AG04450 (cell line): ENCODE measurements at regions not wholly inside any gene's neighbourhood (a gene's known extent, or its start where the extent isn't known, plus 50 kb on each side); places are given as distances from the start of the nearest gene placed in this dataset.
A peak's percentile ranks its signal among the peaks of the same experiment; 100 is the strongest.

Source experiments
- CTCF ChIA-PET: fragments of 300-600, 350-600 bp; formaldehyde crosslinking; extraction: SDS; loops from one replicate; lab custom pipeline; 2022; ENCODE audit warnings: antibody characterized with exemption, inconsistent platforms; lab: Charles Lee
- POLR2A ChIA-PET: fragments of 350-600 bp; formaldehyde crosslinking; extraction: SDS; loops from one replicate; lab custom pipeline; 2021; ENCODE audit warnings: antibody characterized with exemption, inconsistent platforms; lab: Yijun Ruan, JAX
- DNase-seq: peaks from one replicate; pipeline ENCODE4 v3.0.0-alpha.2; 2011; ENCODE audit warnings: low read depth, low spot score
- H3K27ac ChIP-seq: one replicate; pipeline ENCODE4 v1.5.1; 2012; ENCODE audit warnings: low read depth, low read length, control low read depth
- H3K27me3 ChIP-seq: one replicate; pipeline ENCODE4 v1.6.0; 2012; ENCODE audit warnings: low read length; ENCODE audit not compliant: control insufficient read depth, insufficient read depth
- H3K4me3 ChIP-seq: 2 replicates; pipeline ENCODE4 v1.5.1; 2011; ENCODE audit warnings: mild to moderate bottlenecking, low read depth, low read length, control low read depth
- H3K9me3 ChIP-seq: 2 replicates; pipeline ENCODE4 v1.5.1; 2012; ENCODE audit warnings: low read length; ENCODE audit not compliant: control insufficient read depth, insufficient read depth
- TF ChIP-seq, protein P1 (sequence below): IDR thresholded peaks from 2 replicates; pipeline ENCODE4 v1.5.1; 2011; ENCODE audit warnings: low read depth, low read length, control low read depth, inconsistent platforms

DNA sequence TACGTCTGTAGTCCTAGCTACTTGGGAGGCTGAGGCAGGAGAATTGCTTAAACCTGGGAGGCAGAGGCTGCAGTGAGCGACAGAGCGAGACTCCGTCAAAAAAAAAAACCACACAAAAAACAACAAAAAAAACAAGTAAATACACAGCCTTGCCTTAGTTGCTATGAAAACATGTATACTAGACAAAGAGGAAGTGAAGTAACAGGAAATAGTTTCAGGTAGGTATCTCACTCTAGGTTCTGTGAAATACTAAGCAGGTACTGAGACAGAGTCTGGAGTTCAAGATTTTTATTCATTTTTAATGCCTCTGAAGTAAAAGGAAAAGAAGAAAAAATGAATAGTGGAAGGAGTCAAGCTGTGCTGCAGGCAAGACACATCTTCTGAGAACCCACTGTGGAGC is 687.9 kb upstream of the RGMB start:
- no peak overlapping the region for H3K27ac ChIP-seq
- H3K9me3 ChIP-seq = no peaks in the 10 kb centered on the region
- H3K4me3 ChIP-seq = no peak overlapping the region
- CTCF ChIA-PET = interaction anchor here (1.2 kb wide), 1 partner anchor 25 kb away, joined by 3 read pairs; no protein-coding TSS in a partner anchor
- POLR2A ChIA-PET = no interaction called here
- DNase-seq = no peak
- TF ChIP-seq, protein P1, sequence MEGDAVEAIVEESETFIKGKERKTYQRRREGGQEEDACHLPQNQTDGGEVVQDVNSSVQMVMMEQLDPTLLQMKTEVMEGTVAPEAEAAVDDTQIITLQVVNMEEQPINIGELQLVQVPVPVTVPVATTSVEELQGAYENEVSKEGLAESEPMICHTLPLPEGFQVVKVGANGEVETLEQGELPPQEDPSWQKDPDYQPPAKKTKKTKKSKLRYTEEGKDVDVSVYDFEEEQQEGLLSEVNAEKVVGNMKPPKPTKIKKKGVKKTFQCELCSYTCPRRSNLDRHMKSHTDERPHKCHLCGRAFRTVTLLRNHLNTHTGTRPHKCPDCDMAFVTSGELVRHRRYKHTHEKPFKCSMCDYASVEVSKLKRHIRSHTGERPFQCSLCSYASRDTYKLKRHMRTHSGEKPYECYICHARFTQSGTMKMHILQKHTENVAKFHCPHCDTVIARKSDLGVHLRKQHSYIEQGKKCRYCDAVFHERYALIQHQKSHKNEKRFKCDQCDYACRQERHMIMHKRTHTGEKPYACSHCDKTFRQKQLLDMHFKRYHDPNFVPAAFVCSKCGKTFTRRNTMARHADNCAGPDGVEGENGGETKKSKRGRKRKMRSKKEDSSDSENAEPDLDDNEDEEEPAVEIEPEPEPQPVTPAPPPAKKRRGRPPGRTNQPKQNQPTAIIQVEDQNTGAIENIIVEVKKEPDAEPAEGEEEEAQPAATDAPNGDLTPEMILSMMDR = no peak
- no peaks in the 10 kb centered on the region for H3K27me3 ChIP-seq

DNA sequence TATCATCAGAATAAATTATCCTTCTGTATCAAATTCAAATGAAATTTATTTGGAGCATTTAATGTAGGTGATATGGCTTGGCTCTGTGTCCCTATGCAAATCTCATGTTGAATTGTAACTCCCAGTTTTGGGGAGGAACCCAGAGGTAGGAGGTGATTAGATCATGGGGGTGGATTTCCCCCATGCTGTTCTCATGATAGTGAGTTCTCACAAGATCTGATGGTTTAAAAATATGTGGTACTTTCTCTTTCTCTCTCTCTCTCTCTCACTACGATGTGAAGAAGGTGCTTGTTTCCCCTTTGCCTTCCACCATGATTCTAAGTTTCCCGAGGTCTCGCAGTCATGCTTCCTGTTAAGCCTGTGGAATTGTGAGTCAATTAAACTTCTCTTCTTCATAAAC is 678.4 kb upstream of the RGMB start:
- Histone ChIP-seq H3K27ac (no peak overlapping the region), H3K9me3 (no peaks in the 10 kb centered on the region), H3K27me3 (no peaks in the 10 kb centered on the region), H3K4me3 (no peak overlapping the region)
- no peak for DNase-seq
- ChIA-PET POLR2A (no interaction called here), CTCF (interaction anchor here (1.8 kb wide), 1 partner anchor 674 kb away, joined by 8 read pairs; no protein-coding TSS in a partner anchor)
- TF ChIP-seq, protein P1 = no peak

DNA sequence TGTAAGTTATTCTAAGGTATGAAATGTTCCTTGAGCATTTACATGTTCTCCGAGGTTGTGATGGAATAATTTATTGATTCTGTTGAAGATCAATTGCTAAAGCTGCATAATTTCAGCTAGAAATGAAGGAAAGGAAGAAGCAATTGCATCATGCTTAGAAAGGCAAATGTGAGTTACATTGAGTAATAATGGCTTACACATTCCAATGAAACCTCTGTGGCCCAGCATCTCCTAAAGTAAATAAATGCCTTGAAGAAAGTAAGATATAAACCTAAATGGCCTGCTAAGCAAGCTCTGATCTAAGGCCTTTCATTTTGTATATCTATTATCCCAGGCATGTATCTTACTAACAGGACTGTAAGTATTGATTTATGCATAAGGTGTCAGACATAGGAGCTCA is 677.3 kb upstream of the RGMB start:
- Histone ChIP-seq H3K9me3 (no peaks in the 10 kb centered on the region), H3K27ac (no peak overlapping the region), H3K4me3 (no peak overlapping the region), H3K27me3 (no peaks in the 10 kb centered on the region)
- ChIA-PET POLR2A (interaction anchor here (0.7 to 1.1 kb wide), 5 partner anchors 10 to 674 kb away, joined by 3 to 5 read pairs (median 3); no protein-coding TSS in a partner anchor), CTCF (interaction anchor here (1.8 kb wide), 1 partner anchor 673 kb away, joined by 8 read pairs; no protein-coding TSS in a partner anchor)
- DNase-seq = peak; percentile 66
- TF ChIP-seq, protein P1 = no peak

DNA sequence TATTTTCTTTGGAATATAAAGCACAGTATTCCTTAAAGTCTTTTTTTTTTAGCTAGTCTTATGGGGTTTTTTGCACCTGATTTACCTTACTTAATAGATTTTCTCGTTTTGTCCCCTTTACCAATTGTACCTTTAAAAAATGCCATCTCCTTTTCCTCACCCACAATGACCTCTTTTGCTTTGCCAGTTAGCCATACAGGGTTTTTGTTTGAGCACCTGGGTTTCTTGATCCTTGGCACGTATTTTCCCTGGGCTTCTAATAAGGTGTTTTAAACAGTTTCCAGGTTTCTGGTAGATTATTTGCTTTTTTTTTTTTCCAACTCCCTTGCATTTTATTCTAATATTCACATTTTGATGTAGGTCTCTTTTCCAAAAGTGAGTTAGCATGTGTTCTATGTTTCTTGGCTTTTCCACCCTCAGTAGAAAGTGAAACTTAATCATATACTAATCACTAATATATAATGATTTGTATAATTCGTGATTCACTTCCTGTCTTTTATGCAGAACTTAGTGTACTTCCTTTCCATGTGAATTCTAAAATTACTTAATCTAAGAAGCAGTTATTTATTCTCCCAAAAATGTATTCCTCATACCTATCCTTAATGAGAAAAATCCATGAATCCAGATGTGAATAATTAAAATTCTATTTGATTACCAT is 673.9 kb upstream of the RGMB start:
- TF ChIP-seq, protein P1 = no peak
- H3K9me3 ChIP-seq = no peaks in the 10 kb centered on the region
- ChIA-PET POLR2A (no interaction called here), CTCF (no interaction called here)
- no peak for DNase-seq
- H3K27ac ChIP-seq = no peak overlapping the region
- H3K27me3 ChIP-seq = no peaks in the 10 kb centered on the region
- H3K4me3 ChIP-seq = no peak overlapping the region

DNA sequence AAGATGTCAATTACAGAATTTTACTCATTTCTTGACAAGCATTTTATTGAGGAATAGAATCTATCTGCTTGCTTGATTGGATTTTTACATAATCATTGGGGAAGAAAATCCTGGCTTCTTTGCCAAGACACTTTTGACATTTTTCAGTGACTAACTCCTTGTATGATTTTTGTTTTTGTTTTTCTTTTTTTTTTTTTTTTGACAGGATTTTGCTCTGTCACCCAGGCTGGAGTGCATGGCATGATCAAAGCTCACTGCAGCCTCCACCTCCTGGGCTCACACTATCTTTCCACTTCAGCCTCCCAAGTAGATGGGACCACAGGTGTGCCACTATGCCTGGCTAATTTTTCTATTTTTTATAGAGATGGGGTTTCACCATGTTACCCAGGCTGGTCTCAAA is 672.3 kb upstream of the RGMB start:
- ChIA-PET CTCF (no interaction called here), POLR2A (no interaction called here)
- no peak overlapping the region for H3K27ac ChIP-seq
- H3K9me3 ChIP-seq = no peaks in the 10 kb centered on the region
- no peak for DNase-seq
- no peak overlapping the region for H3K4me3 ChIP-seq
- no peaks in the 10 kb centered on the region for H3K27me3 ChIP-seq
- TF ChIP-seq, protein P1 = no peak
